Nucleus accumbens (tissue), 56 donors: ENCODE measurements at regions not wholly inside any gene's neighbourhood (a gene's known extent, or its start where the extent isn't known, plus 50 kb on each side); places are given as distances from the start of the nearest gene placed in this dataset.
"Not testable (repeated sequence)": the region's sequence is repeated elsewhere in the genome, so short reads cannot be mapped to it uniquely, and the experiment has no call there.

ENCODE experiments used
- DNase-seq, 56 donors: peaks; one replicate each; lab custom pipeline; 2025; lab: John Stamatoyannopoulos, UW

DNA sequence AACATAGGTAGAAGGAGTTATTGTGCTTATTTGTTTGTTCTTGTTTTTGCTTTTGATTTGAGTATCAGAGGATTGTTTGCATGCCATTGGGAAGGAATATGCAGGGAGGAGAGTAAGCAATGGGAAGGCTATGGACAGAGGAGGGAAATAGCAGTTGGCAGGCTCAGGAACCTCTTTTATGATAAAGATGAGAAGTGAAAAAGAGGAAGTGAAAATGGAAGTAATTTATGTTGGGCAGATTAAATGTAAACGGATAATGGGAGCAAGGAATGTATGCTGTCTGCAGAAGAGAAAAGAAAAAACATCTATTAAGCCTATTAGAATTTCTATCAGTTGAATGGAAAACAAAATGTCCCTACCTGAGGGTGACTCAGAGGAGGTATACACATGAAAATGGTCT, 90.1 kb upstream of the NPSR1 start:
- no peak for DNase-seq

DNA sequence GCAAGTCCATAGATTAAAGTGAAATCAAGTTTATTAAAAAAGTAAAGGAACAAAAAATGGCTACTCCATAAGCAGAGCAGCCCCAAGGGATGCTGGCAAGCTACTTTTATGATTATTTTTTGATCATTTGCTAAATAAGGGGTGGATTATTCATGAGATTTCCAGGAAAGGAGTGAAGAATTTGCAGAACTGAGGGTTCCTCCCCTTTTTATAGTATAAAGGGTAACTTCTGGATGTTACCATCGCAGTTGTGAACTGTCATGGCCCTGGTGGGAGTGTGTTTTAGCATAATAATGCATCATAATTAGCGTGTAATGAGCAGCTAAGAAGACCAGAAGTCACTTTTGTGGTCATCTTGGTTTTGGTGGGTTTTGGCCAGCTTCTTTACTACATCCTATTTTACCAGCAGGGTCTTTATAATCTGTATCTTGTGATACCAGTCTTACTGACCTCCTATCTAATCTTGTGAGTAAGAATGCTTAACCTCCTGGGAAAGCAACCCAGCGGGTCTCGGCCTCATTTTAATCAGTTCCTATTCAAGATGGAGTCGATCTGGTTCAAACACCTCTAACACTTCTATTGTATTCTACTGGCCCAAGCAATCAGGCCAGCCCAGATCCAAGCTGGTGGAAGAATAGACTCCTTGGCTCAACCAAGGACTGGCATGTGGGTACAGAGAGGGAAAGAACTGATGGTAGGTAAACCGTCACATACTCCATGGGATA, 87.9 kb upstream of the NPSR1 start:
- DNase-seq: no peak

DNA sequence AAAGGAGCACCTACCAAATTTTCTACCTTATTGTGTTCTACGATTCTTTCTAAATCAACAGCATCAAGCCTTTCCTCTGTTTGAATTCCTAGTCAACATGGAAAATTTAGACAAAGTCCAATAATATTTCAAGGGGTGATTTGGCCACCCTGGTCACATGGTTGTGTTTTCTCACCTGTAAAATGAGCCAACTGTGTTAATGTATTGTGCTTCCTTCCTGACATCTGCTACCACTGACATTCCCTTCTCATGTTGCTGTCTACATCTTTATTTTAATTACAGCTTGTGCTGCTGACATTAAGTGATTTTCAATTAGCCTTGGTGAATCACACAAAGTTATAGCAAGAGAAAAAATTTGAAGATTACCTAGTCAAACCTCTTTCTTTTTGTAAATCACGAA, 83.0 kb upstream of the NPSR1 start:
- DNase-seq: peak in 1 of 56 donors; percentile 1

DNA sequence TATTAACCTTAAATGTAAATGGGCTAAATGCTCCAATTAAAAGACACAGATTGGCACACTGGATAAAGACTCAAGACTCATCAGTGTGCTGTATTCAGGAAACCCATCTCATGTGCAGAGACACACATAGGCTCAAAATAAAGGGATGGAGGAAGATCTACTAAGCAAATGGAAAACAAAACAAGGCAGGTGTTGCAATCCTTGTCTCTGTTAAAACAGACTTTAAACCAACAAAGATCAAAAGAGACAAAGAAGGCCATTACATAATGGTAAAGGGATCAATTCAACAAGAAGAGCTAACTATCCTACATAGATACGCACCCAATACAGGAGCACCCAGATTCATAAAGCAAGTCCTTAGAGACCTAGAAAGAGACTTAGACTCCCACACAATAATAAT, 80.1 kb upstream of the NPSR1 start:
- DNase-seq: not testable (repeated sequence)

DNA sequence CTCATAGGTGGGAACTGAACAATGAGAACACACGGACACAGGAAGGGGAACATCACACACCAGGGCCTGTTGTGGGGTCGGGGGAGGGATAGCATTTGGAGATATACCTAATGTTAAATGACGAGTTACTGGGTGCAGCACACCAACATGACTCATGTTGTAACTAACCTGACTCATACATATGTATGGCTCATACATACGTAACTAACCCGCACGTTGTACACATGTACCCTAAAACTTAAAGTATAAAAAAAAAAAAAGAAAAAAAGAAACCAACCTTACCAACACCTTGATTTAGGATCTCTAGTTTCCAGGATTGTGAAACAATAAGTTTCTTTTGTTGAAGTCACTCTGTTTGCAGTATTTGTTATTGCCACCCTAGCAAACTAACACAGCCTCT, 76.3 kb upstream of the NPSR1 start:
- DNase-seq: not testable (repeated sequence)

DNA sequence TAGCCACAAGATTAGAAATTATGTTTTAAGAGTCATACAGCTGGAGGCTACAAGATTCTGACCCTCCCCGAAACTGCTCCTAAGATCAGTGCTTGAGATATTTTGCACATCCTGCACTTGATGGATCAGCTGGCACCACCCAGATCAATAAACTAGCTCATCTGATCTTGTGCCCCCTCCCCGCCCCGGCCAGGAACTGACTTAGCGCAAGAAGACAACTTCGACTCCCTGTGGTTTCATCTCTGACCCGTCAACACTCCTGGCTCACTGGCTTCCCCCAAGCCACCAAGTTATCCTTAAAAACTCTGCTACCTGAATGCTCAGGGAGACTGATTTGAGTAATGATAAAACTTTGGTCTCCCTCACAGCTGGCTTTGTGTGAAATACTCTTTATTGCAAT, 73.5 kb upstream of the NPSR1 start:
- no peak for DNase-seq

DNA sequence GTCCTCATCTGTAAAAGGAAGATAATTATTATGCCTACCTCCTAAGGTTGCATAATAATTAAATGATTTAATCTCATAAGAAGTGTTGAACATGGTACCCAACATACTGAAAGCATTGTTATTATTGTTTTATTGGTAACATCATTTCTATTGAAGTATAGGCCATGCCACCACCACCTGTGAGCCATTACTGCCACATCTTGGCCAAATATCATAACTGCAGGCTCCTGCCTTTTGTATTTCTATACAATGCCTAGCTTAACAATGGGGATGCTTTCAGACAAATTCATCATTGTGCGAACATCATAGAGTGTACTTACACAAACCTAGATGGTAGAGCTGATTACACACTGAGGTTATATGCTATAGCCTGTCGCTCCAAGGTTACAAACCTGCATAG, 61.1 kb upstream of the NPSR1 start:
- DNase-seq: no peak

DNA sequence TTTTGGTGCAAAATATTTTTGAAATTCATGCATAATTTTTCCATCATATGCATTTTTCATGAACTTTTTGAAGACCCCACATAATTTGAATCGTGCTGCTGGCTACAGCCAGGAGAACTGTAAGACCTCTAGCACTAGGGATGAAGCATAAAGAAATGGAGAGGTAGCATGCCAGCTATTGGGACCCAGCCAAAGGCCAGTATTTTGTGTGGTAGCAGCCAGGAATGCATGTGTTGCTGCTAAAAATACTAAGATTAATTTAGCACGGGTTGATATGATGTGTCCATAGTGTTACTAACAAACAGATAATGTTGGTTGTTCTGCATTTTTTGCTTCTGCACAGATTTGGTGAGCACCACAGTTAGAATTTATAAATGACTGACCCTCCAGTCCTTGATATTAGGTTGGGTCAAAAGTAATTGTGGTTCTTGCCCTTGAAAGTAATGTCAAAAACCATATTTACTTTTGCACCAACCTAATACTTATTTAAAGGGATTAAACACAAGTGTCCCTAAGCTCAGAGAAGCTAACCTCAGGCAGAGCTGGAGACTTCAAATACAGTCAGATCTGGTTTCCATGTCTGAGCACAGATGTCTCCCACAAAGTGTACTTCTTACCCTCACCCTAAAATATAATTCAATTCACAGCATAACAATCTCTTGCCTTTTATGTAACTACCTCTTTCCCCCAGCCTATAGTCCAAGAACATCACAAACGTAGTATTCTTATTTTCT, 54.1 kb upstream of the NPSR1 start:
- DNase-seq: no peak
